ENCODE measurements at regions not wholly inside any gene's neighbourhood (a gene's known extent, or its start where the extent isn't known, plus 50 kb on each side); places are given as distances from the start of the nearest gene placed in this dataset.
"Not testable (repeated sequence)": the region's sequence is repeated elsewhere in the genome, so short reads cannot be mapped to it uniquely, and the experiment has no call there.

GRCh38 chr7:83832009-83832408 lies 183.1 kb upstream of the SEMA3E start:
- no peak for DNase-seq (ENCODE audit: extremely low read depth, low read depth, low spot score)

DNA sequence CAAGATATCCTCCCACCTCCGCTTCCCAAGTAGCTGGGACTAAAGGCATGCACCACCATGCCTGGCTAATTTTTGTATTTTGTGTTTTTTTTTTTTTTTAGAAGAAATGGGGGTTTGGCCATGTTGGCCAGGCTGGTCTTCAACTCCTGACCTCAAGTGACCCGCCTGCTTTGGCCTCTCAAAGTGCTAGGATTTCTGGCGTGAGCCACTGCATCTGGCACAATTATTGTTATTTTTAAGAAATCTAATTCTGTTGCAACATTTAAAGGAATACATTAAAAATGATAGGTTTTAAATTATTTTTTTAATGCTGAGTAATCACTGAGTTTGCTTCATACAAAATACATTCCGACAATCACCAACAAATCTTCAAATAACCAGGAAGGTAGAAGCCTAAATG lies 178.1 kb upstream of the SEMA3E start:
- no peak for DNase-seq (ENCODE audit: extremely low read depth, low read depth, low spot score)

GRCh38 chr7:83824214-83824613 lies 175.3 kb upstream of the SEMA3E start:
- DNase-seq (ENCODE audit: extremely low read depth, low read depth, low spot score): no peak

DNA sequence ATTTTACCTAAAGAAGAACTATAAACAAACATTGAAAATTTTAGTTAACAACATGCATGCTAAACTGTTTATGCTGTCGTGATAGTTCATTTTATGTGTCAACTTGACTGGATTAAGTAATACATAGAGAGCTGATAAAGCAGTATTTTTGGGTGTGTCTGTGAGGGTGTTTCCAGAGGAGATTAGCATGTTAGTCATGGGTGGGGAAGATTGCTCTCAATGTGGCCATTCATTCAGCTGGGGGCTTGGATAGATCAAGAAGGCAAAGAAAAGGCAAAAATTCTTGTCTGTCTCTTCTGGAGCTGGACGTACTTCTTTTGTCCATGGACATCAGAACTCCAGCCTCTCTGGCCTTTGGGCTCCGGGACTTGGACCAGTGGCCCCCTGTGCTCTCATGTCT lies 172.9 kb upstream of the SEMA3E start:
- DNase-seq (ENCODE audit: extremely low read depth, low read depth, low spot score): no peak

GRCh38 chr7:83820641-83821040 lies 171.7 kb upstream of the SEMA3E start:
- DNase-seq (ENCODE audit: extremely low read depth, low read depth, low spot score): no peak

DNA sequence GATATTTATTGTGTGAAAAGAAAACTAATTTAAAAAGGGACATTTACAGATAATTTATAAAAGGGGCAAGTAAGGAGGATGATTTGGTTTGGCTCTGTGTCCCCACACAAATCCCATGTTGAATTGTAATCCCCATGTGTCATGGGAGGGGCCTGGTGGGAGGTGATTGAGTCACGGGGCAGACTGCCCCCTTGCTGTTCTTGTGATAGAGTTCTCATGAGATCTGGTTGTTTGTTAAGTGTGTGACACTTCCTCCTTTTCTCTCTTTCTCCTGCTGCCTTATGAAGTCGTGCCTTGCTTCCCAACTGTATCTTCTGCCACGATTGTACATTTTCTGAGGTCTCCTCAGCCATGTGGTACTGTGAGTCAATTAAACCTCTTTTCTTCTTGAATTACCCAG lies 171.0 kb upstream of the SEMA3E start:
- no peak for DNase-seq (ENCODE audit: extremely low read depth, low read depth, low spot score)

DNA sequence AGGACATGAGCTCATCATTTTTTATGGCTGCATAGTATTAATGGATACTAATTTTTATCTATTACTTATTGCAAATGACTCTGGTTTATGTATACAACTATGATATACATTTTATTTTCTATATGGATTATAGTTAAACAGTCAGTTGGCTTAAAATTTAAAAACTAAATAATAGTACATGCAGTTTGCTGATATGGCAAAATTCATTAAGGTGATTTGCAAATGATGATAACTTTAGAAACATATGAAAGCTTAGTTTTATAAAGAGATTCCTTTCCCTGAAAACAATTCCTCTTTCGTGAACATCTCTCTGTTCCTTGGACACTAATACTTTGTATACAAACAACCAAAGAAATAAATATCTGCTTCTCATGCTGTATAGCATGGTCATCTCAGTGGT lies 165.5 kb upstream of the SEMA3E start:
- no peak for DNase-seq (ENCODE audit: extremely low read depth, low read depth, low spot score)

DNA sequence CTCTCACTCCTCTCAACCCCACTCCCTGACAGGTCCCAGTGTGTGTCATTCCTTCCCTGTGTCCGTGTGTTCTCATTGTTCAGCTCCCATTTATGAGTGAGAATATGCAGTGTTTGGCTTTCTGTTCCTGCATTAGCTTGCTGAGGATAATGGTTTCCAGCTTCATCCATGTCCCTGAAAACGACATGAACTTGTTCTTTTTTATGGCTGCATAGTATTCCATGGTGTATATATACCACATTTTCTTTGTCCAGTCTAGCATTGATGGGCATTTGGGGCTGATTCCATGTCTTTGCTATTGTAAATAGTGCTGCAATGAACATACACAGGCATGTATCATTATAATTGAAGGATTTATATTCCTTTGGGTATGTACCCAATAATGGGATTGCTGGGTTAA lies 163.6 kb upstream of the SEMA3E start:
- not testable (repeated sequence) for DNase-seq (ENCODE audit: extremely low read depth, low read depth, low spot score)

DNA sequence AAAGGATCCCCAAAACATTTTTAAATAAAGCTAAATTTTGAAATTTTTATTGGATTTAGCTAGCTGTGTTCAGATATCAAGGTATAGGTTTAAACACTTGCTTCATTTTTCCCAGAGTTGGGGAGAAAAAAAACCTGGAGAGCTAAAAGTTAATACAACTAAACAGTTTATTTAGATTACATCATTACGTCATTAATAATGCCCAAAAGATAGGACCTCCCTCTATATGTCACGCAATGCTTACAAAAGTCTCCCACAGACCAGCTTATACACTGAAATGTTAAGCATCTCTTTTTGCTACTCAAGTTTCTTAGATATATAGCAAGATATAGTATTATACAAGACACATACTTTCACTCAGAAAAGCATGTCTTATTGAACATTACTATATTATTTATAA lies 160.0 kb upstream of the SEMA3E start:
- DNase-seq (ENCODE audit: extremely low read depth, low read depth, low spot score): no peak

GRCh38 chr7:83807774-83808173 lies 158.8 kb upstream of the SEMA3E start:
- no peak for DNase-seq (ENCODE audit: extremely low read depth, low read depth, low spot score)

- DNase-seq (ENCODE audit: extremely low read depth, low read depth, low spot score): no peak
Observed at GRCh38 chr7:83806538-83806937, 157.6 kb upstream of the SEMA3E start.

DNA sequence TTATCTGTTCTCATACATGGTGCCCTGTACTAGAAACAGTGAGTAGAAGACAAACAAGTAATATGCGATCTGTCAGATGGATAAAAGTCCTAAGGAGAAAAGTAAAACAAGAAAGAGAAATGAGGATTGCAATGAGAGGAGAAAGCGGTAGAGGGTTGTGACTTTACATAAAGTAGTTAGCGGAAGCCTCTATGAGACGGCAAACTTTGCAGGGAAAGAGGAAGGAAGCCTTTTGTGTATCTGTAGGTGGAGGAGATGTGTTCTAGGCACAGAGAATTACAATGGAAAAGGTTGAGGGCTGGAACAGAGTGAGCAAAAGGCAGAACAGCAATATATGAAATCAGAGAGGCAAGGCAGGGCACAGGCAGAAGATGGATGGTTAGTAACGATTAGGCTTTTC lies 150.4 kb upstream of the SEMA3E start:
- no peak for DNase-seq (ENCODE audit: extremely low read depth, low read depth, low spot score)

DNA sequence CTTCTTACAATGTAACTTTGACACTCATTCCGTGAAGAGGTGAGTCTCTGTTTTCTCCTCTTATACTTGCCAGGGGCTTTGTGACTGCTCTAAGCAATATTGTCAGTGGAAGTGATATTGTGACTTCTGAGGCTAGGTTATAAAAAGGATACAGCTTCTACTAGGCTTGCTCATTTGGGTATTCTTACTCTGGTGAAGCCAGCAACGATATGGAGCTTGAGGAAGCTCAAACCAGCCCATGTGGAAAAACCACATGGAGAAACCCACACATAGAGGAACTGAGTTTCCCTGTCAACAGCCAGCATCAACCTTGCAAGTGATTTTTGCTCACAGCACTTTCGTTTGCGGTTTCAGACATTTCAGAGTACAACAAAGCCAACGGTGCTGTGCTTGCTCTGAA lies 149.6 kb upstream of the SEMA3E start:
- DNase-seq (ENCODE audit: extremely low read depth, low read depth, low spot score): no peak

GRCh38 chr7:83796760-83797159 lies 147.8 kb upstream of the SEMA3E start:
- no peak for DNase-seq (ENCODE audit: extremely low read depth, low read depth, low spot score)

DNA sequence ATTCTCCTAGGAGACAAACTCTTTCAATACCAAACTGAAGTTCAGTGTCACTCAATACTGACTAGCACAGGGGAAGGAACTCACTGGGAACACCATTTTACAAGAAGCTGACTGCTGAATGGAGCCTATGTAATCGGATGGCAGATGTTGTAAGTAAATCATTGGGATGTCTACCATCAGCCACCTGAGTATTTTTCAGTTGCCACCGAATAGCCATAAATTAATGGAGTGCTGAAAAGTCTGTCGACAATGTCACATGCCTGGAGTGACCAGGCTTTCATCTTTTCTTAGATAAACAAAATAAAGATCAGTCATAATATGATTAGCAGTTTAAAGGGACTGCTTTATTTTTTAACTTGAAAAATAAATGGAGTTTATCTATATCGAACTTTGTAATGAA lies 145.9 kb upstream of the SEMA3E start:
- DNase-seq (ENCODE audit: extremely low read depth, low read depth, low spot score): no peak

GRCh38 chr7:83793558-83793957 lies 144.6 kb upstream of the SEMA3E start:
- no peak for DNase-seq (ENCODE audit: extremely low read depth, low read depth, low spot score)

DNA sequence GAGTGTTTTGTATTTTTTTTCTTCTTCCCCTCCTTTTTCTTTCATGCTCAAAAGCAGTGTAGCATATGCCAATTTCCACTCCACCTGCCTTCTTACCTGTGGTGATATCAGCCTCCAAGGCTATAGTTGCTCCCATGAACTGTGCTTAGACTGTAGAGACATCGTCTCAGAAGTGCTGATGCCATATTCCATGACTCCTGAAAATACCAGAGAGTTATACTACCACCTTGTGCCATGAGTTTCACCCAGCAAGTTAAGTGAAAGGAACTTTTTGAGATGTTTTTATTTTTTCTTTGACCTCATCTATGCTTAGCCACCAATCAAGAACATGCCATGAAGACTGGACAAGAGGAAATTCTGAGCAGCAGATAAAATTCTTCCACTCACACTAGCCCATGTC lies 142.8 kb upstream of the SEMA3E start:
- DNase-seq (ENCODE audit: extremely low read depth, low read depth, low spot score): no peak

DNA sequence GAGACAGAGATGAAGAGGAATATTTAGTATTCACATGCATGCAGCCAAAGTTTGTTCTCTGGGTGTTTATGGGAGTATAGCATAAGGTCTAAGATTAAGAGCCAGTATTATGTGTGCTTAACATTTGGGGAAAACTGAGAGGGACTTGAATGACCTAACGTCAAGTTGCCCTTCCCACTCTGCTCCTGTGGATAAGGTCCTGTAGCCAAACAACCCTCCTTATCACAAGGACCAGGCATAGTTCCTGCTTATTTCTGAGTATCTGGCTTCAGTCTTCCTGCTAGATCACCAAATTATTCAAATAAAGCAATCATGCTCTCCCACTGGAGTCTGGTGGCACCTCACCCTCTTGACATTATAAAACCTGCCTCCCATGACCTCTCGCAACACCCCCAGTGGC lies 137.9 kb upstream of the SEMA3E start:
- no peak for DNase-seq (ENCODE audit: extremely low read depth, low read depth, low spot score)

GRCh38 chr7:83782628-83783027 lies 133.7 kb upstream of the SEMA3E start:
- DNase-seq (ENCODE audit: extremely low read depth, low read depth, low spot score): no peak

DNA sequence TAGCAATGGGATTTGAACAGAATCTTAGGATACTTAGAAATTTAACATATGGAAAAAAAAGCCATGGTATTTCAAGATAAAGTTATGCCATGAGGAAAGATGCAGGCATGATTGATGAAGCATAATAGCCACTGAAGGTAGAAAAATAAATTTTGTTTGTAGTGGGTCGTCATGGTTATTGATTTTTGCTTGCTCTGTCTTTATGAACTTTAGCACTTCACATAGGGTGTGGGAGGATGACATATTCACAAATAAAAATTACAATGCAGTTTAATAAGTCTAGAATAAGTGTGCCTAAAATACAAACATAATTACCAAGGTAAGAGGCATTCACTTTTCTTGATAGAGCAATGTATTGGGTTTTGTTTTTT lies 129.1 kb upstream of the SEMA3E start:
- no peak for DNase-seq (ENCODE audit: extremely low read depth, low read depth, low spot score)

GRCh38 chr7:83777406-83778072 lies 128.6 kb upstream of the SEMA3E start:
- no peak for DNase-seq (ENCODE audit: extremely low read depth, low read depth, low spot score)

DNA sequence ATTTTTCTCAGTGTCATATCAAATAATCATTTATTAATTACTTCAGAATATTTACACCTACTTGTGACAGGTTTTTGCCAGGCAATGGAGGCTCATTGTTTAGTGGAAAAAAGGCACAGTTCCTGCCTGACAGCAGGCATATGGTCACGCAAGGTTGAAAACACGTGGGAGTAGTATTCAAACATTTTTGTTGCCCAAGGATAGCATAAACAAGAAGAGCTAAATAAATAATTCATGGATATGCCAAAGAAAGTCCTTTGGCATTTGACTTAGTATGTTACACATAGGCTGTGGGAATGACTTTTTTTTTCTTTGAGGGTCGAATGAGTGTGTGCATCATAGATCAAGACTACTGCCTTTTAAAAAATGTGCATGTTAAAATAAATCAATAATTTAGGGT lies 120.5 kb upstream of the SEMA3E start:
- DNase-seq (ENCODE audit: extremely low read depth, low read depth, low spot score): no peak

DNA sequence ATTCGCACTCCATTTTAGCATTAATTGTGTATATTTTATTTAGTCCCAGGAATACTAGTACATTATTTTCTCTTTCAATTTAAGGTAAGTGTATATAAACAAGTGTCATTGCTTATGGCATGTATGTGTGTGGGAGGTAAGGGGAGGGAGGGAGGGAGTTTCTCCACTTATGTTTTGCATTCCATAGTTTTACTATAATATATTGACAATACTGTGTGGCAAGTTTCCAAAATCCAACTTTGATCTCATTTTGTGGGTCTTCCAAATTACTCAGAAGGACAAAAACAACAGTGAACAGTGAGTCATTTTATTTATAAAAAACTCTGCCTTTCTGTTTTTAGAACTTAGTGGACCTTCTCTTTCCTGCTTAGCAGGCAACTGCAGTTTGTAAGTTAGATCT lies 102.3 kb upstream of the SEMA3E start:
- peak; percentile 2 for DNase-seq (ENCODE audit: extremely low read depth, low read depth, low spot score)
